Fibroblast of lung (primary cell): ENCODE measurements at regions not wholly inside any gene's neighbourhood (a gene's known extent, or its start where the extent isn't known, plus 50 kb on each side); places are given as distances from the start of the nearest gene placed in this dataset.

Experiments
- DNase-seq, 2 donors: peaks; one replicate each; pipeline versions ENCODE4 v3.0.0 to v3.0.0-alpha.2; 2010; ENCODE audit warnings: low read depth in 2 of 2
- H2AFZ ChIP-seq: 2 replicates; pipeline ENCODE4 v1.5.1; 2012; ENCODE audit warnings: low read length, control low read depth, inconsistent platforms
- H3K27ac ChIP-seq: 2 replicates; pipeline ENCODE4 v1.5.1; 2011; ENCODE audit warnings: low read length, control low read depth; ENCODE audit not compliant: insufficient read depth
- H3K27me3 ChIP-seq: 2 replicates; pipeline ENCODE4 v1.5.1; 2011; ENCODE audit warnings: mild to moderate bottlenecking, low read length; ENCODE audit not compliant: control insufficient read depth, insufficient read depth
- H3K36me3 ChIP-seq: 2 replicates; pipeline ENCODE4 v1.5.1; 2011; ENCODE audit warnings: low read length; ENCODE audit not compliant: control insufficient read depth, insufficient read depth
- H3K4me1 ChIP-seq: 2 replicates; pipeline ENCODE4 v1.5.1; 2011; ENCODE audit warnings: low read length; ENCODE audit not compliant: control insufficient read depth, insufficient read depth; ENCODE audit errors: extremely low read depth
- H3K4me2 ChIP-seq: 2 replicates; pipeline ENCODE4 v1.5.1; 2011; ENCODE audit warnings: low read length, control low read depth; ENCODE audit not compliant: insufficient read depth; ENCODE audit errors: extremely low read depth
- H3K4me3 ChIP-seq, 4 experiments: fragments of 200-600 bp in 1 of 4; sonication (generic) in 1 of 4; replicated peaks in 1 of 4; 2 replicates each; pipeline ENCODE4 v1.5.1; 2011 to 2016; ENCODE audit warnings: low read length in 4 of 4, low read depth in 3 of 4, mild to moderate bottlenecking in 3 of 4, control low read depth in 2 of 4, inconsistent platforms in 1 of 4, mixed read lengths in 1 of 4; ENCODE audit not compliant: insufficient read depth in 1 of 4; ENCODE audit errors: control extremely low read depth in 1 of 4
- H3K79me2 ChIP-seq: 2 replicates; pipeline ENCODE4 v1.5.1; 2012; ENCODE audit warnings: mild to moderate bottlenecking, low read length, inconsistent platforms; ENCODE audit not compliant: control insufficient read depth, insufficient read depth
- H3K9ac ChIP-seq: 2 replicates; pipeline ENCODE4 v1.5.1; 2011; ENCODE audit warnings: mild to moderate bottlenecking, low read length, control low read depth; ENCODE audit not compliant: insufficient read depth
- H3K9me3 ChIP-seq: 2 replicates; pipeline ENCODE4 v1.5.1; 2012; ENCODE audit warnings: low read depth, low read length; ENCODE audit not compliant: control insufficient read depth, insufficient read depth
- H4K20me1 ChIP-seq: 2 replicates; pipeline ENCODE4 v1.5.1; 2011; ENCODE audit warnings: low read length; ENCODE audit not compliant: control insufficient read depth, insufficient read depth; ENCODE audit errors: extremely low read depth
- EZH2 ChIP-seq: IDR thresholded peaks from 2 replicates; pipeline ENCODE4 v1.5.1; 2012; ENCODE audit warnings: low read length, control low read depth, mild to moderate bottlenecking; ENCODE audit errors: missing control alignments
- TF ChIP-seq, protein P1 (sequence below), 2 donors: IDR thresholded peaks in 1 of 2; conservative IDR thresholded peaks in 1 of 2; 1 replicate in 1 of 2; 2 replicates in 1 of 2; pipeline ENCODE4 v1.5.1; 2011 to 2012; ENCODE audit warnings: low read length in 2 of 2, control low read depth in 1 of 2, inconsistent platforms in 1 of 2, low read depth in 1 of 2, mild to moderate bottlenecking in 1 of 2

GRCh38 chr1:99467645-99468044, 178.3 kb upstream of the PALMD start:
- Histone ChIP-seq H3K4me3 (no peak overlapping the region), H4K20me1 (no peaks in the 10 kb centered on the region), H3K4me2 (no peak overlapping the region), H3K9ac (no peak overlapping the region), H3K27ac (no peak overlapping the region), H3K36me3 (no peaks in the 10 kb centered on the region), H3K79me2 (no peaks in the 10 kb centered on the region), H3K27me3 (no peaks in the 10 kb centered on the region), H2AFZ (no peak overlapping the region), H3K9me3 (no peaks in the 10 kb centered on the region), H3K4me1 (peaks cover 12% of the 10 kb centered on the region)
- no peak for DNase-seq
- TF ChIP-seq, protein P1, sequence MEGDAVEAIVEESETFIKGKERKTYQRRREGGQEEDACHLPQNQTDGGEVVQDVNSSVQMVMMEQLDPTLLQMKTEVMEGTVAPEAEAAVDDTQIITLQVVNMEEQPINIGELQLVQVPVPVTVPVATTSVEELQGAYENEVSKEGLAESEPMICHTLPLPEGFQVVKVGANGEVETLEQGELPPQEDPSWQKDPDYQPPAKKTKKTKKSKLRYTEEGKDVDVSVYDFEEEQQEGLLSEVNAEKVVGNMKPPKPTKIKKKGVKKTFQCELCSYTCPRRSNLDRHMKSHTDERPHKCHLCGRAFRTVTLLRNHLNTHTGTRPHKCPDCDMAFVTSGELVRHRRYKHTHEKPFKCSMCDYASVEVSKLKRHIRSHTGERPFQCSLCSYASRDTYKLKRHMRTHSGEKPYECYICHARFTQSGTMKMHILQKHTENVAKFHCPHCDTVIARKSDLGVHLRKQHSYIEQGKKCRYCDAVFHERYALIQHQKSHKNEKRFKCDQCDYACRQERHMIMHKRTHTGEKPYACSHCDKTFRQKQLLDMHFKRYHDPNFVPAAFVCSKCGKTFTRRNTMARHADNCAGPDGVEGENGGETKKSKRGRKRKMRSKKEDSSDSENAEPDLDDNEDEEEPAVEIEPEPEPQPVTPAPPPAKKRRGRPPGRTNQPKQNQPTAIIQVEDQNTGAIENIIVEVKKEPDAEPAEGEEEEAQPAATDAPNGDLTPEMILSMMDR (conservative IDR thresholded peaks at IDR 0.05 in 1 of 2, IDR thresholded peaks at IDR 0.05 in 1 of 2; ENCODE audit: low read depth in 1 of 2, low read length in 2 of 2), result no peak
- no peak for TF ChIP-seq EZH2

DNA sequence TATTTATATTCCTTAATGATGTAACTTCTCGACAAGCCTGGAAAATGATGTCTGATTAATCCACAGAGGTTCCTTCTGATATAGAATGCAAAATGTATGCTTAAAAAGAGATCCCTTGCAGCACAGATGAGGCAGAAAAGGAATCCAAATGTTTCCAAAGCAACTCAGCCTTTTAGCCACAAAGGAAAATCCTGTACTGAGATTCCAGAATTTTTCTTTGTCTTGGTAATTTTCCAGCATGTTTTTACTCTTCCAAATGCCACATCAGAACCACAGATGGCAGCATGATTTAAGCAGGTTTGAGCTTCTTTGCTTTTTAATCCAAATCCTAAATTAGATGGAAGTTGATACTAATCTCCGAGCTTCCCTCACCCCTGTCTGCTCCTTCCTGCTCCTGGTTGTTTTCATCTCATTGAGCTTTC, 176.4 kb upstream of the PALMD start:
- Histone ChIP-seq H3K27ac (no peak overlapping the region), H3K4me3 (no peak overlapping the region), H3K9ac (no peak overlapping the region), H2AFZ (peak overlapping the region; percentile 27), H3K4me2 (no peak overlapping the region), H4K20me1 (no peaks in the 10 kb centered on the region), H3K9me3 (no peaks in the 10 kb centered on the region), H3K79me2 (no peaks in the 10 kb centered on the region), H3K36me3 (no peaks in the 10 kb centered on the region), H3K27me3 (no peaks in the 10 kb centered on the region), H3K4me1 (peaks cover 12% of the 10 kb centered on the region)
- TF ChIP-seq EZH2, result no peak
- TF ChIP-seq, protein P1 (conservative IDR thresholded peaks at IDR 0.05 in 1 of 2, IDR thresholded peaks at IDR 0.05 in 1 of 2; ENCODE audit: low read depth in 1 of 2, low read length in 2 of 2), result no peak
- DNase-seq, result peak in 1 of 2 donors; percentile 80

DNA sequence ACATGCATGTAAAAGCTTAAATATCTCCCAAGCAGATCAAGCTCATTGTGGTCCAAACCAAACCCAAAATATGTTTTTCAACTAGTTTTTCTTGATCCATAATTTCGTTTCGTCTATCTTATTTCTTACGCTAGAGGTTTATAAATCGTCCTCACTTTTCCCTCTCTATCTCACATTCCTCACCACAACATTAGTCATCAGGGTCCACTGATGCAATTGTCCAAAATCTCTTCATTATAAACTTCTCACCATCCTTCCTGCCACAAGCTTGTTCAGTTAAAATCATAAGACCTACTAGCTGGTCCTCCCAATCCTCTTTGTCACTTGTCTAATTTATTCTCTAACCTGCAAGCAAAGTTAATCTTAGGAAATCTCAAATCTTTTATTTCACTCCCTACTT, 173.0 kb upstream of the PALMD start:
- no peaks in the 10 kb centered on the region for H3K36me3 ChIP-seq

More for the DNA sequence above, 173.0 kb upstream of the PALMD start:
- Histone ChIP-seq H3K4me1 (no peaks in the 10 kb centered on the region), H3K27ac (no peak overlapping the region), H3K4me3 (no peak overlapping the region), H3K27me3 (no peaks in the 10 kb centered on the region), H3K4me2 (no peak overlapping the region), H4K20me1 (no peaks in the 10 kb centered on the region), H3K9me3 (no peaks in the 10 kb centered on the region), H3K79me2 (no peaks in the 10 kb centered on the region), H2AFZ (no peak overlapping the region), H3K9ac (no peak overlapping the region)
- DNase-seq, result peak; percentile 34 to 65
- TF ChIP-seq, protein P1 (conservative IDR thresholded peaks at IDR 0.05 in 1 of 2, IDR thresholded peaks at IDR 0.05 in 1 of 2; ENCODE audit: low read depth in 1 of 2, low read length in 2 of 2), result no peak
- TF ChIP-seq EZH2, result no peak
